Stomach smooth muscle (tissue), 2 donors: ENCODE measurements at regions not wholly inside any gene's neighbourhood (a gene's known extent, or its start where the extent isn't known, plus 50 kb on each side); places are given as distances from the start of the nearest gene placed in this dataset.

Source experiments
- H3K27ac ChIP-seq: one replicate; pipeline ENCODE4 v1.7.0; 2013; ENCODE audit warnings: mild to moderate bottlenecking, low read length, inconsistent platforms
- H3K27me3 ChIP-seq, 2 donors: one replicate each; pipeline ENCODE4 v1.7.0; 2013; ENCODE audit warnings: low read length in 2 of 2; ENCODE audit not compliant: insufficient read depth in 2 of 2, control insufficient read depth in 1 of 2
- H3K36me3 ChIP-seq, 2 donors: one replicate each; pipeline ENCODE4 v1.7.0; 2013; ENCODE audit warnings: low read length in 2 of 2; ENCODE audit not compliant: control insufficient read depth in 2 of 2, insufficient read depth in 2 of 2
- H3K4me1 ChIP-seq: one replicate; pipeline ENCODE4 v1.7.0; 2013; ENCODE audit warnings: low read length; ENCODE audit not compliant: control insufficient read depth, insufficient read depth
- H3K4me3 ChIP-seq, 2 donors: one replicate each; pipeline ENCODE4 v1.7.0; 2013; ENCODE audit warnings: low read length in 2 of 2
- H3K9ac ChIP-seq, 2 donors: one replicate each; pipeline ENCODE4 v1.7.0; 2013; ENCODE audit warnings: low read length in 2 of 2, mild to moderate bottlenecking in 1 of 2
- H3K9me3 ChIP-seq, 2 donors: one replicate each; pipeline ENCODE4 v1.7.0; 2013; ENCODE audit warnings: low read length in 2 of 2; ENCODE audit not compliant: control insufficient read depth in 2 of 2
- donor health status: healthy.
- donor health status: Pancreatic carcinoma.

- no peaks in the 10 kb centered on the region for H3K36me3 ChIP-seq
- H3K4me1 ChIP-seq: no peaks in the 10 kb centered on the region
- H3K27me3 ChIP-seq: peaks cover 0 to 12% of the 10 kb centered on the region in 2 donors
- H3K9me3 ChIP-seq: no peaks in the 10 kb centered on the region
- no peak overlapping the region for H3K4me3 ChIP-seq
- H3K9ac ChIP-seq: no peak overlapping the region
- no peak overlapping the region for H3K27ac ChIP-seq
These were observed 81.4 kb upstream of the CDH4 start for GRCh38 chr20:61170496-61171320.

GRCh38 chr20:61173267-61173666, 78.8 kb upstream of the CDH4 start:
- H3K4me3 ChIP-seq: no peak overlapping the region
- no peaks in the 10 kb centered on the region for H3K36me3 ChIP-seq
- no peak overlapping the region for H3K9ac ChIP-seq
- H3K9me3 ChIP-seq: no peaks in the 10 kb centered on the region
- H3K27ac ChIP-seq: no peak overlapping the region
- peaks cover 0 to 15% of the 10 kb centered on the region in 2 donors for H3K27me3 ChIP-seq
- no peaks in the 10 kb centered on the region for H3K4me1 ChIP-seq

DNA sequence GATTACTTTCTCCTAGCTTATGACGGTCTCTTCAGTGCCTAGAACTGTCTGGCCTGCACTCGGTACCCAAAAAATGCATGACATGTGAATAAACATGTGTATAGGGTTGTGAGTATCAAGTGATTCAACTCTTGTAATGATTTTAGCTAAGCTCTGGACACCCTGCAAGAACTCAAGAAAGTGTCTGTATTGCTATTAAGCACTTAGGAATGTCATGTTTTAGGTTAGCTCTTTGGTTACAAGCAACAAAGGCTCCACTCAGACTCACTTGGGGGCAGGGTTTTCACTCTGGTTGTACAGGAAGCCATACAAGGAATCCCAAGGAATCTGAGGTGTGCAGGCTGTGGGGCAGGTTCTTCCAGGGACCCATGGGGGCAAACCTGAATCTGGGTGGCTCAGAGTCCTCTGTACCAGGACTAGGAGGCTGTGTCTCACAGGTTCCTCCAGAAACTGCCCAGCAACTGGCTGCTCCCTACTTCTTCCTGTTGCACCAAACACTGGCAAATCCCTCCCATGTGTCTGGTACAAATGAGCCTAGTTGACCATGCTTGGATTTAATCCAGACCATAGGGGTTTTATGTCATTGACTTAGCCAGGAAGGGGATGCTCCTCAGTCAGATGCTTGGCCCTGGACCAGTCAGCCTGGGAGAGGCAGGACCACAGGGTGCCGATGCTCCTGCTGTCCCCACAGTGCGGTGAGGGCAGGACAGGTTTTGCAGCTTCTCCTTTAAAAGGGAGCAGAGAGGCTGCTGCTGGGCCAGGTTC, 77.9 kb upstream of the CDH4 start:
- no peak overlapping the region for H3K4me3 ChIP-seq

GRCh38 chr20:61176874-61177273, 75.2 kb upstream of the CDH4 start:
- H3K9ac ChIP-seq: no peak overlapping the region
- H3K27me3 ChIP-seq: peaks cover 0 to 12% of the 10 kb centered on the region in 2 donors
- no peaks in the 10 kb centered on the region for H3K4me1 ChIP-seq
- H3K36me3 ChIP-seq: no peaks in the 10 kb centered on the region
- H3K9me3 ChIP-seq: no peaks in the 10 kb centered on the region
- no peak overlapping the region for H3K4me3 ChIP-seq
- H3K27ac ChIP-seq: no peak overlapping the region

More for the DNA sequence above, 77.9 kb upstream of the CDH4 start:
- Histone ChIP-seq H3K9me3 (no peaks in the 10 kb centered on the region), H3K27ac (no peak overlapping the region), H3K27me3 (peaks cover 0 to 15% of the 10 kb centered on the region in 2 donors), H3K36me3 (no peaks in the 10 kb centered on the region), H3K4me1 (no peaks in the 10 kb centered on the region), H3K9ac (no peak overlapping the region)

DNA sequence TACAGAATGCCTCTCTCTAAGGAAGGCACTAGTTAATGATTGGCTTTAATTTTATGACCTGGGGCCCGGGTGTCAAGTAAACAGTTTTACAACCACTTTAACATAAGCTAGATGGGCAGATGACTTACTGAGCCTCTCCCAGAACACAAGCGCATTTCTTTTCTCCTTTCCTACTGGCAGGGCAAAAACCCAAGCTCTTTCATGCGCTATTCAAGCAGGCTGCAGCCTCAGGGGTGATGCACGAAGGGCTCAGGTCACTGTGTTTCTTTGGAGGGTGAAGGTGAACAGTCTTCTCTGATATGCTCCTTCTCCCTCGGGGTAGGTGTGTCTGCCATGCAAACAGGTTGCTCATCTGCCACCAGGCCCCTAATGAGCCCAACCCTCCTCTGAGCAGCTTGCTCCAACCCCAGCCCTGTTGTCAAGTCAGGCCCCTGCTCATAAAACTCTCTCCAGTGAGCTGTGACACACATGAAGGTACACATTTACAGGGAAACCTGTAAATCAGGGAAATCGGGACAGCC, 73.5 kb upstream of the CDH4 start:
- Histone ChIP-seq H3K4me3 (no peak overlapping the region), H3K36me3 (no peaks in the 10 kb centered on the region), H3K4me1 (no peaks in the 10 kb centered on the region), H3K9ac (no peak overlapping the region), H3K27ac (no peak overlapping the region), H3K27me3 (peaks cover 0 to 12% of the 10 kb centered on the region in 2 donors), H3K9me3 (no peaks in the 10 kb centered on the region)

DNA sequence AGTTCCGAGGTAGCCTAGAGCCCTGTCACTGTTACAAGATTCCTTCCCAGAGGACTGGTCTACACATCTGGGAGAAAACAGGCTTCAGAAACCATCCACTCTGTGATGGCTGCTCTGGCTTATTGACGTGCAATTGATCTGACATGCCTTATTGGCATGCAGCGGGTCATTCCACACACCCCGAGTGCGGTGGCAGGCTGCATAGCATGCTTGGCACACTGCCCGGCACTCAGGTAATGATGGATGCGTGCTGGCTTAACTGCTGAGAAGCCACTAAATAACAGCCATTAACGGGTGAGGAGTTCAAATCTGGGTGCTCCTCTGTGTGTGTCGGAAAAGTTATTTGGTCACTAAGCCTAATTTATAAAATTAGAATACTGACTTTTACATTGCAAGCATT, 67.9 kb upstream of the CDH4 start:
- H3K4me3 ChIP-seq: no peak overlapping the region
- H3K36me3 ChIP-seq: no peaks in the 10 kb centered on the region
- H3K27ac ChIP-seq: no peak overlapping the region
- H3K9me3 ChIP-seq: no peaks in the 10 kb centered on the region
- H3K27me3 ChIP-seq: peaks cover 3 to 5% of the 10 kb centered on the region in 2 donors
- H3K9ac ChIP-seq: no peak overlapping the region
- H3K4me1 ChIP-seq: no peaks in the 10 kb centered on the region

DNA sequence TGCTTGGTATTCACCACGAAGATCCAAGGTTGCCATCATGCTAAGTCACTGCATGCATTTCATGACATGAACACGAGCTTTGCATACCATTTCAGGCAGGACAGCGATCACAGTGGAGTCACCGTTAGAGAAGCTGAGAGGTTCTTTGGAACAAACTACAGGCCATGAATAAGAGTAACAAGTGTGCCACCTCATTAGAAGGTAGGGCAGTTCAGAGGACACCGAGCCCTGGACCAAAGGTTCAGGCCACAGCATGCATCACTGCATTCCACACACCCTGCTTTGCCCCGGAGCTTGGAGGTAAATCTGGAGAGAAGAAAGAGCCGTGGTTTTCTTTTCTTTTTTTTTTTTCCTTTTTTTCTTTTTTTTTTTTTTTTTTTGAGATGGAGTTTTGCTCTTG, 66.9 kb upstream of the CDH4 start:
- H3K27ac ChIP-seq: no peak overlapping the region
- H3K27me3 ChIP-seq: peaks cover 3 to 5% of the 10 kb centered on the region in 2 donors
- no peaks in the 10 kb centered on the region for H3K9me3 ChIP-seq
- H3K9ac ChIP-seq: no peak overlapping the region
- no peaks in the 10 kb centered on the region for H3K4me1 ChIP-seq
- no peaks in the 10 kb centered on the region for H3K36me3 ChIP-seq
- no peak overlapping the region for H3K4me3 ChIP-seq

DNA sequence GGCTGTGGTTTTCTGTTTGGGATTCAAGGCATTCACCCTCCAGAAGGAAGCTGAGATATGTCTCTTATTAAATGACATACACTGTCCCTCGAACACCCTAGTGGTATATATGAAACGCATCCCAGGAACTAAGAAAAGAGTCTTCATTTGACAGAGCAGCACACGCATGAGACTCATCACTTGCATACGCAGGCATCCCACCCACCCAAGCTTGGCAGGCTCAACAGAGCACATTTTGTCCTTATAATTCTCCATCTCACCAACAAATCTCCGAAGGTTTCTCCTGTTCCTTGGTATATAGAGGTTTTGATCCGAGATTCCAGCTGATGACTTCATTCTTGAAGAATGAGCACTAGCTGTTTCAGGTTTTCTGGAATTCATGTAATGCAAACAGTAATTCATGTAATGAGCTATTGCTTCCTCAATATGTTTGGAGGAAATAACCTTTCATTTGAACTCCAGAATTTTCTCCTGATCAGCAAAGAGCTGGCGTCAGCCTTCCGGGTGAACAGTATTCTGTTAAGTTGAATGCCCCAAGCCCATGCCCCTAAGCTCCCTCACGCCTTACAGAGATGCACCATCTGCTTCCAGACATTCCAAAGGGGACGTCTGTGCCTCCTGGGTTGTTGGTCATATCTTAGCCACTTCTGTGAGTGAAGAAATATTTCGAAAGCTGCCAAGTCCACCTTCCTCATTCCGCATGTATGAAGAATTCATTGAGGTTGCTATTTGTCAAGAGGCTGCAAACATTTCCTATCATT, 66.0 kb upstream of the CDH4 start:
- Histone ChIP-seq H3K36me3 (no peaks in the 10 kb centered on the region), H3K9me3 (no peaks in the 10 kb centered on the region), H3K4me1 (no peaks in the 10 kb centered on the region), H3K27ac (no peak overlapping the region), H3K9ac (no peak overlapping the region), H3K27me3 (peaks cover 3 to 5% of the 10 kb centered on the region in 2 donors), H3K4me3 (no peak overlapping the region)

GRCh38 chr20:61186771-61187472, 65.1 kb upstream of the CDH4 start:
- no peaks in the 10 kb centered on the region for H3K36me3 ChIP-seq
- no peaks in the 10 kb centered on the region for H3K4me1 ChIP-seq
- H3K9ac ChIP-seq: no peak overlapping the region
- no peak overlapping the region for H3K27ac ChIP-seq
- H3K4me3 ChIP-seq: no peak overlapping the region
- no peaks in the 10 kb centered on the region for H3K9me3 ChIP-seq
- H3K27me3 ChIP-seq: peaks cover 3 to 5% of the 10 kb centered on the region in 2 donors

DNA sequence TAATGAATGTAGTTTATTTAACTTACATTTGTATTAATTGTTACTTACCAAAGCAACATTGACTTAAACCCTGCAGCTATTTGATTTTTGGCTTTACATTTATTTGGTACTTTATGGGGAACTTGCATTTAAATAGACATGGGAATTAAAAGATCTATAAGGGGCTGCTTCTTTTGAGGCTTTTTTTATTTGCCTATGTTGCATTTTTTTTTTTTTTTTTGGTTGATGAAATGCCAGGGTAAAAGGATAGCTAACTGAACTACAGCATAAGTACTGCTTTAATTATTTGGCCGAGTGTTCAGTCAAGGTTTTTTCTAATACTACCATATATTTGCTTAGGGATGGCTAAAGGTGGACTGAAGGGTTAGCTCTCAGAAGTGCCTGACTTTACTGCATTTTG, 62.5 kb upstream of the CDH4 start:
- no peaks in the 10 kb centered on the region for H3K9me3 ChIP-seq

More for the DNA sequence above, 62.5 kb upstream of the CDH4 start:
- H3K27me3 ChIP-seq: peaks cover 0 to 4% of the 10 kb centered on the region in 2 donors
- H3K4me1 ChIP-seq: no peaks in the 10 kb centered on the region
- no peak overlapping the region for H3K27ac ChIP-seq
- no peaks in the 10 kb centered on the region for H3K36me3 ChIP-seq
- H3K4me3 ChIP-seq: no peak overlapping the region
- no peak overlapping the region for H3K9ac ChIP-seq
